ENCODE measurements at regions not wholly inside any gene's neighbourhood (a gene's known extent, or its start where the extent isn't known, plus 50 kb on each side); places are given as distances from the start of the nearest gene placed in this dataset.

DNA sequence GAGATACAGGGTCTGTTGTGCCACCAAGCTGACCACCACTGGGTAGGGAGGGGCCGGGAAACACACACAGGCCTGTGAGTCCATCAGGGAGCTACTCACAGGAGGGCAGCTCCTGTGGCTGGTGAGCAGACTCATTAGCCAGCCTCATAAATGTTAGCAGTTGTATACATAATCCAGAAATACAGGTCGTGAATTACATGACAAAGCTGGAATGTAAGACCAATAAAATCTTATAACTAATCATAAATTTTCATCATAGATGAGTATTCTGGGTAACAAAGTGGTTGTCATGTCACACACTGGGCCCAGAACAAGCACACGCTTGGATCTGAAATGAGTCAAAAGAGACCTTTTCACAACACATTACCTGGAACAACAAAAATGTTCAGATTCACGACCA lies 642.6 kb upstream of the AUTS2 start:
- Histone ChIP-seq H3K9me3 (no peaks in the 10 kb centered on the region), H3K27me3 (replicated peaks; ENCODE audit: insufficient read depth) (no peaks in the 10 kb centered on the region), H3K4me1 (ENCODE audit: control insufficient read depth in 1 of 2, low read depth in 2 of 2) (no peaks in the 10 kb centered on the region), H3K36me3 (no peaks in the 10 kb centered on the region), H3K4me3 (no peak overlapping the region), H3K27ac (no peak overlapping the region)
- TF ChIP-seq, protein P1, sequence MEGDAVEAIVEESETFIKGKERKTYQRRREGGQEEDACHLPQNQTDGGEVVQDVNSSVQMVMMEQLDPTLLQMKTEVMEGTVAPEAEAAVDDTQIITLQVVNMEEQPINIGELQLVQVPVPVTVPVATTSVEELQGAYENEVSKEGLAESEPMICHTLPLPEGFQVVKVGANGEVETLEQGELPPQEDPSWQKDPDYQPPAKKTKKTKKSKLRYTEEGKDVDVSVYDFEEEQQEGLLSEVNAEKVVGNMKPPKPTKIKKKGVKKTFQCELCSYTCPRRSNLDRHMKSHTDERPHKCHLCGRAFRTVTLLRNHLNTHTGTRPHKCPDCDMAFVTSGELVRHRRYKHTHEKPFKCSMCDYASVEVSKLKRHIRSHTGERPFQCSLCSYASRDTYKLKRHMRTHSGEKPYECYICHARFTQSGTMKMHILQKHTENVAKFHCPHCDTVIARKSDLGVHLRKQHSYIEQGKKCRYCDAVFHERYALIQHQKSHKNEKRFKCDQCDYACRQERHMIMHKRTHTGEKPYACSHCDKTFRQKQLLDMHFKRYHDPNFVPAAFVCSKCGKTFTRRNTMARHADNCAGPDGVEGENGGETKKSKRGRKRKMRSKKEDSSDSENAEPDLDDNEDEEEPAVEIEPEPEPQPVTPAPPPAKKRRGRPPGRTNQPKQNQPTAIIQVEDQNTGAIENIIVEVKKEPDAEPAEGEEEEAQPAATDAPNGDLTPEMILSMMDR (IDR thresholded peaks at IDR 0.05) = no peak
- no peak for DNase-seq (ENCODE audit: low spot score)
- no peak for ATAC-seq (ENCODE audit: insufficient number of reproducible peaks, low FRiP score, low read depth)

DNA sequence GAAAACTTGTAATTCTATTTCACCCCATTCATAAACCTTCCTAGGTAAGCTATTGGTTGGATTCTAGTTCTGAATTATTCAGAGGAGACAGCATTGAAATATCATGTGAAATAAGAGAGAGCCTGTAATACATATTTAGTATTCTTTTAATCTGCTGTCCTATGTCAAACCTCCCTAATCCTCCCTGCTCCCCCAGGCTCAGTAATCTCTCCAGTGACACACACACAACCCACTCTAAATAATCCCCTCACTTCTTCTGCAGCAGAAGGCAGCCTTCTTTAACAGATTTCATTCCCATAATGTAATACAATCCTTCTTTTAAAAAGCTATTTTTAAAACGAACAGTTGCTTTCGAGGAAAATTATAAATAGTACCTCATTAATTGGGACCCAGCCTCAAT lies 639.7 kb upstream of the AUTS2 start:
- Histone ChIP-seq H3K4me3 (no peak overlapping the region), H3K4me1 (ENCODE audit: control insufficient read depth in 1 of 2, low read depth in 2 of 2) (no peaks in the 10 kb centered on the region), H3K27me3 (replicated peaks; ENCODE audit: insufficient read depth) (no peaks in the 10 kb centered on the region), H3K9me3 (no peaks in the 10 kb centered on the region), H3K27ac (no peak overlapping the region), H3K36me3 (no peaks in the 10 kb centered on the region)
- DNase-seq (ENCODE audit: low spot score) = no peak
- TF ChIP-seq, protein P1 (IDR thresholded peaks at IDR 0.05) = no peak
- ATAC-seq (ENCODE audit: insufficient number of reproducible peaks, low FRiP score, low read depth) = no peak

DNA sequence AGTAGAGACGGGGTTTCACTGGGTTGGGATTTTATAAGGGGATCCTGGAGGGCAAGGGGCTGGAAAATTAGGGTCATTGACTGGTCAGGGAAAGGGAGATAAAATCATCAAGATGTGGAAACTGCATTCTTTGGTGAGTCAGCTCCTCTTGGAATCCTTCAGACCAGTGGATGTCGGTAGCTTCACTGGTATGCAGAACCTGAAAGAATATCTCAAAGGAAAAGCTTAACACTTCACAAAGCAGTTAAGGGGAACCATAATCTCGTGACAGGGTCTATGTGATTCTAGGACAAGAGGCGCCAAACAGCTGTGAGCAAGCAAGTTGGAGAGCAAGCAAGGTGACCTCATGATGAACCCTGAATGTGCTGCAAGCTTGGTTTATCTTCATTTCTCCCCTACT lies 634.7 kb upstream of the AUTS2 start:
- H3K9me3 ChIP-seq = no peaks in the 10 kb centered on the region
- no peak overlapping the region for H3K27ac ChIP-seq
- DNase-seq (ENCODE audit: low spot score) = no peak
- H3K27me3 ChIP-seq (replicated peaks; ENCODE audit: insufficient read depth) = no peaks in the 10 kb centered on the region
- no peak overlapping the region for H3K4me3 ChIP-seq
- TF ChIP-seq, protein P1 (IDR thresholded peaks at IDR 0.05) = no peak
- no peaks in the 10 kb centered on the region for H3K4me1 ChIP-seq (ENCODE audit: control insufficient read depth in 1 of 2, low read depth in 2 of 2)
- no peak for ATAC-seq (ENCODE audit: insufficient number of reproducible peaks, low FRiP score, low read depth)
- H3K36me3 ChIP-seq = no peaks in the 10 kb centered on the region

DNA sequence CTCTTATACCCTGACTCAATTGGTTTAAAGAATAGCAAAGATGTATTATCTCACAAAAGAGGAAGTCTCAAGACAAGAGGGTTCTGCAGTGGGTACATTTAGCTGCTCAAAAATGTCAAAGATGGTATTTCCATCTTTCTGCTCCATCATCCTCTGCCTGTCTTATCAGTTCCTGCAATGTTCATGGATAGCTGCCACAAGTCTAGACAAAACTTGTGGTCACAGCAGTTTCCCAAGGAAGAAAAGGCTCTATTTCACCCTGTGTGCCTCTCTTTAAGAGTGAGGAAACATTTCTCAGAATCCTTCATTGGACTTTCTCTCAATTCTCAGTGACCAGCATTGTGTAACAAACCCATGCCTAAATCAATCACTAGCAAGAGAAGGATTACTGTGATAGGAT lies 634.2 kb upstream of the AUTS2 start:
- DNase-seq (ENCODE audit: low spot score) (no peak), ATAC-seq (ENCODE audit: insufficient number of reproducible peaks, low FRiP score, low read depth) (no peak)
- TF ChIP-seq, protein P1 (IDR thresholded peaks at IDR 0.05) = no peak
- Histone ChIP-seq H3K4me3 (no peak overlapping the region), H3K9me3 (no peaks in the 10 kb centered on the region), H3K4me1 (ENCODE audit: control insufficient read depth in 1 of 2, low read depth in 2 of 2) (no peaks in the 10 kb centered on the region), H3K27ac (no peak overlapping the region), H3K27me3 (replicated peaks; ENCODE audit: insufficient read depth) (no peaks in the 10 kb centered on the region), H3K36me3 (no peaks in the 10 kb centered on the region)

DNA sequence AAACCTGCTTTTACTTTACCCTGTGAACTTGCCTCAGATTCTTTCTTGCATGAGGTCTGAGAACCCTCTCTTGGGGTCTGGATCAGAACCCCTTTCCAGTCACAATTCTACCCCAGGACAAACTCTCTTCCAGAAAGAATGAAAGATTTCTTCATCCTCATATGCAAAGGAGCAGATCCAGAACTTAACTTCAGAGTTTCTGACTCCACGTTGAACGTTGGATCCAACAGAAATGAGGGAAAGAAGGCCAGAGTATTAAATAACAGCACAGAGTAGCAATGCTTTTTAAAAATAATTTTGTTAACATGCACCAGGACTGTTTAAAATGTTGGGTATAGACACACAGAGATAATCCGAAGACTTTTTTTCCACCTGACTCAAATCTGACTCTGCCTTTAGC lies 632.9 kb upstream of the AUTS2 start:
- H3K27me3 ChIP-seq (replicated peaks; ENCODE audit: insufficient read depth) = no peaks in the 10 kb centered on the region
- no peak overlapping the region for H3K4me3 ChIP-seq
- ATAC-seq (ENCODE audit: insufficient number of reproducible peaks, low FRiP score, low read depth) (no peak), DNase-seq (ENCODE audit: low spot score) (no peak)
- H3K27ac ChIP-seq = no peak overlapping the region
- TF ChIP-seq, protein P1 (IDR thresholded peaks at IDR 0.05) = no peak
- H3K4me1 ChIP-seq (ENCODE audit: control insufficient read depth in 1 of 2, low read depth in 2 of 2) = no peaks in the 10 kb centered on the region
- no peaks in the 10 kb centered on the region for H3K9me3 ChIP-seq
- no peaks in the 10 kb centered on the region for H3K36me3 ChIP-seq
